Loucy (cell line): ENCODE measurements at regions not wholly inside any gene's neighbourhood (a gene's known extent, or its start where the extent isn't known, plus 50 kb on each side); places are given as distances from the start of the nearest gene placed in this dataset.

Experiments
- EZH2phosphoT487 ChIP-seq: fragments of 200-600 bp; IDR thresholded peaks from 2 replicates; pipeline ENCODE4 v1.6.1; 2018; ENCODE audit warnings: antibody characterized with exemption, mild to moderate bottlenecking, moderate library complexity, borderline replicate concordance
- TF ChIP-seq, protein P1 (sequence below): fragments of 200-600 bp; sonication (generic); conservative IDR thresholded peaks from 2 replicates; pipeline ENCODE4 v1.5.1; 2014; ENCODE audit warnings: mild to moderate bottlenecking, antibody characterized with exemption, low read length

GRCh38 chr5:84436866-84437265 lies 52.2 kb upstream of the EDIL3 start:
- TF ChIP-seq, protein P1, sequence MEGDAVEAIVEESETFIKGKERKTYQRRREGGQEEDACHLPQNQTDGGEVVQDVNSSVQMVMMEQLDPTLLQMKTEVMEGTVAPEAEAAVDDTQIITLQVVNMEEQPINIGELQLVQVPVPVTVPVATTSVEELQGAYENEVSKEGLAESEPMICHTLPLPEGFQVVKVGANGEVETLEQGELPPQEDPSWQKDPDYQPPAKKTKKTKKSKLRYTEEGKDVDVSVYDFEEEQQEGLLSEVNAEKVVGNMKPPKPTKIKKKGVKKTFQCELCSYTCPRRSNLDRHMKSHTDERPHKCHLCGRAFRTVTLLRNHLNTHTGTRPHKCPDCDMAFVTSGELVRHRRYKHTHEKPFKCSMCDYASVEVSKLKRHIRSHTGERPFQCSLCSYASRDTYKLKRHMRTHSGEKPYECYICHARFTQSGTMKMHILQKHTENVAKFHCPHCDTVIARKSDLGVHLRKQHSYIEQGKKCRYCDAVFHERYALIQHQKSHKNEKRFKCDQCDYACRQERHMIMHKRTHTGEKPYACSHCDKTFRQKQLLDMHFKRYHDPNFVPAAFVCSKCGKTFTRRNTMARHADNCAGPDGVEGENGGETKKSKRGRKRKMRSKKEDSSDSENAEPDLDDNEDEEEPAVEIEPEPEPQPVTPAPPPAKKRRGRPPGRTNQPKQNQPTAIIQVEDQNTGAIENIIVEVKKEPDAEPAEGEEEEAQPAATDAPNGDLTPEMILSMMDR, result no peak
- no peak for TF ChIP-seq EZH2phosphoT487
